ENCODE measurements at regions not wholly inside any gene's neighbourhood (a gene's known extent, or its start where the extent isn't known, plus 50 kb on each side); places are given as distances from the start of the nearest gene placed in this dataset.

- ChIA-PET POLR2A (ENCODE audit: partially characterized antibody) (no interaction called here), CTCF (ENCODE audit: partially characterized antibody) (no interaction called here)
- no peak overlapping the region for H3K4me3 Mint-ChIP-seq
- H3K27ac ChIP-seq (ENCODE audit: low read depth, low read length) = no peak overlapping the region
- H3K27ac Mint-ChIP-seq = peak overlapping the region in 1 of 7 donors; percentile 50
- no peak overlapping the region for H3K4me3 ChIP-seq (ENCODE audit: low read length in 2 of 2)
- intact Hi-C loops (cut with micrococcal nuclease) = no loop called here
- DNase-seq = no peak
- H3K27me3 ChIP-seq (ENCODE audit: insufficient read depth, low read length) = no peaks in the 10 kb centered on the region
- H3K9me3 Mint-ChIP-seq = peaks cover 0 to 5% (median 0%) of the 10 kb centered on the region in 8 donors
- no peaks in the 10 kb centered on the region for H3K4me1 Mint-ChIP-seq
- no peaks in the 10 kb centered on the region for H3K27me3 Mint-ChIP-seq
- H3K36me3 ChIP-seq (ENCODE audit: insufficient read depth, low read length) = no peaks in the 10 kb centered on the region
- H3K9me3 ChIP-seq (ENCODE audit: control insufficient read depth in 1 of 2, low read length in 2 of 2) = no peaks in the 10 kb centered on the region
- H3K4me1 ChIP-seq (ENCODE audit: insufficient read depth, low read length) = no peaks in the 10 kb centered on the region
- no peaks in the 10 kb centered on the region for H3K36me3 Mint-ChIP-seq
Observed at GRCh38 chr5:90000351-90000750, 409.2 kb downstream of the CETN3 start.

DNA sequence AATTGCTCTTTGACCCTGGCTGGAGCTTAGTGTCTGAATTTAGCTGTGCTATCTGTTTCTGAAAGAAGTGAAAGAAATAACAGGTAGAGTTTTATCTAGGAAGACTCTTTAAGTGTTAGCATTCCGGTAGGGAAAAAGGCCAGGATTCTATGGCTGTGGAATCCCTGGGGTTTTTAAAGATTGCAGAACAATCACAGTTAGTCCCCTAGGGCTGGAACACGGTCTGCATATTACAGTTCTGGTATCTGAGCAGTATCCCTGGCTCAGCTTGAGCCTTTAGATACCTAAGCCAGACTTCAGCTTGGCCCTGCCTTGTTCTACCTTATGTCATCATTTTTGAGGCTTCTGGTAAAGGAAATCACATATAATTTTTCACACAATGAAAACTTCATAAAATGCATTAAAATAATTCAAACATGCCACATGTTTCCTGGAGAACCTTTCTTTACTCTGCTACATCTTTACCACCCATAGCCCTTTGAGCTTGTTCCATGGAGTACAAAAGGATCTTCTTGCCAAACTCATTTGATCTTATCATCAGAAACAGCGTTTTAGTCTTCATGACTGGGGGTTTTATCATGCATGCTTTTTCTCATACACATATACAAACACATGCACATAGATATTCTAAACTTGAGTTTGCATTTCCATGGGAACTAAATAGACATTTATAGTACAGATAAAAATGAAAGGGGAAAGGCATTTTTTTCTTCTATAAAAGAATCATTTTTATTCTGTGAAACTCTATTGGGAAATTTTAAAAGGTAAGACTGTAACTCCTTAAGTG is 410.8 kb downstream of the CETN3 start:
- POLR2A ChIA-PET (ENCODE audit: partially characterized antibody) = no interaction called here
- CTCF ChIA-PET (ENCODE audit: partially characterized antibody) = no interaction called here
- no peaks in the 10 kb centered on the region for H3K4me1 ChIP-seq (ENCODE audit: insufficient read depth, low read length)
- no peak overlapping the region for H3K27ac ChIP-seq (ENCODE audit: low read depth, low read length)
- intact Hi-C loops (cut with micrococcal nuclease) = no loop called here
- Mint-ChIP-seq H3K27me3 (no peaks in the 10 kb centered on the region), H3K27ac (no peak overlapping the region), H3K4me3 (no peak overlapping the region), H3K36me3 (no peaks in the 10 kb centered on the region), H3K9me3 (peaks cover 0 to 5% (median 0%) of the 10 kb centered on the region in 8 donors), H3K4me1 (no peaks in the 10 kb centered on the region)
- no peak overlapping the region for H3K4me3 ChIP-seq (ENCODE audit: low read length in 2 of 2)
- no peak for DNase-seq
- no peaks in the 10 kb centered on the region for H3K9me3 ChIP-seq (ENCODE audit: control insufficient read depth in 1 of 2, low read length in 2 of 2)
- H3K27me3 ChIP-seq (ENCODE audit: insufficient read depth, low read length) = no peaks in the 10 kb centered on the region
- no peaks in the 10 kb centered on the region for H3K36me3 ChIP-seq (ENCODE audit: insufficient read depth, low read length)

- H3K27ac Mint-ChIP-seq = no peak overlapping the region
- H3K4me3 Mint-ChIP-seq = no peak overlapping the region
- H3K9me3 Mint-ChIP-seq = peaks cover 0 to 3% (median 0%) of the 10 kb centered on the region in 8 donors
- ChIA-PET POLR2A (ENCODE audit: partially characterized antibody) (no interaction called here), CTCF (ENCODE audit: partially characterized antibody) (no interaction called here)
- DNase-seq = no peak
- H3K36me3 ChIP-seq (ENCODE audit: insufficient read depth, low read length) = no peaks in the 10 kb centered on the region
- no peaks in the 10 kb centered on the region for H3K27me3 Mint-ChIP-seq
- H3K27me3 ChIP-seq (ENCODE audit: insufficient read depth, low read length) = no peaks in the 10 kb centered on the region
- no peaks in the 10 kb centered on the region for H3K36me3 Mint-ChIP-seq
- no peaks in the 10 kb centered on the region for H3K9me3 ChIP-seq (ENCODE audit: control insufficient read depth in 1 of 2, low read length in 2 of 2)
- H3K27ac ChIP-seq (ENCODE audit: low read depth, low read length) = no peak overlapping the region
- intact Hi-C loops (cut with micrococcal nuclease) = no loop called here
- no peaks in the 10 kb centered on the region for H3K4me1 Mint-ChIP-seq
- no peaks in the 10 kb centered on the region for H3K4me1 ChIP-seq (ENCODE audit: insufficient read depth, low read length)
- no peak overlapping the region for H3K4me3 ChIP-seq (ENCODE audit: low read length in 2 of 2)
Observed at GRCh38 chr5:89996890-89997289, 412.7 kb downstream of the CETN3 start.

DNA sequence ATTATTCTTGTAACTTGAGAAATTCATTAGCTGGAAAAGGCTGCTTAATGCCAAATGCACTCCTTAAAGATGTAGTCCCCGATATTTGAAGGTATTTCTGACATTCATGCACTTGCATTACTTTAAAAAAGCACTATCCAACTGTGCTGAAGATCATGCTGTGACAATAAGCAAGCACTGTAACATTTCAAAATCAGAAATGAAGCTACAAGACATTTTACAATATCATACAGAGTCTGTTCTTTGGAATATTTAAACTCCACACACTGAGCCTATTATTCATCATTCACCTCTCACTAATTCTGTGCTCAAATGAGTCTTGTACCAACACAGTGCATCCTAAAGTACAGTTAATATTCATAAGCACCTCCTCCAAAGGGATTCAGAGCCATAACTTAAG is 413.2 kb downstream of the CETN3 start:
- H3K27me3 ChIP-seq (ENCODE audit: insufficient read depth, low read length) = no peaks in the 10 kb centered on the region
- no peaks in the 10 kb centered on the region for H3K36me3 Mint-ChIP-seq
- intact Hi-C loops (cut with micrococcal nuclease) = no loop called here
- H3K4me1 ChIP-seq (ENCODE audit: insufficient read depth, low read length) = no peaks in the 10 kb centered on the region
- no peaks in the 10 kb centered on the region for H3K27me3 Mint-ChIP-seq
- CTCF ChIA-PET (ENCODE audit: partially characterized antibody) = no interaction called here
- H3K4me1 Mint-ChIP-seq = no peaks in the 10 kb centered on the region
- H3K27ac ChIP-seq (ENCODE audit: low read depth, low read length) = no peak overlapping the region
- H3K27ac Mint-ChIP-seq = no peak overlapping the region
- no peaks in the 10 kb centered on the region for H3K9me3 ChIP-seq (ENCODE audit: control insufficient read depth in 1 of 2, low read length in 2 of 2)
- peaks cover 0 to 4% (median 0%) of the 10 kb centered on the region in 8 donors for H3K9me3 Mint-ChIP-seq
- DNase-seq = no peak
- POLR2A ChIA-PET (ENCODE audit: partially characterized antibody) = no interaction called here
- no peak overlapping the region for H3K4me3 ChIP-seq (ENCODE audit: low read length in 2 of 2)
- H3K4me3 Mint-ChIP-seq = no peak overlapping the region
- H3K36me3 ChIP-seq (ENCODE audit: insufficient read depth, low read length) = no peaks in the 10 kb centered on the region

DNA sequence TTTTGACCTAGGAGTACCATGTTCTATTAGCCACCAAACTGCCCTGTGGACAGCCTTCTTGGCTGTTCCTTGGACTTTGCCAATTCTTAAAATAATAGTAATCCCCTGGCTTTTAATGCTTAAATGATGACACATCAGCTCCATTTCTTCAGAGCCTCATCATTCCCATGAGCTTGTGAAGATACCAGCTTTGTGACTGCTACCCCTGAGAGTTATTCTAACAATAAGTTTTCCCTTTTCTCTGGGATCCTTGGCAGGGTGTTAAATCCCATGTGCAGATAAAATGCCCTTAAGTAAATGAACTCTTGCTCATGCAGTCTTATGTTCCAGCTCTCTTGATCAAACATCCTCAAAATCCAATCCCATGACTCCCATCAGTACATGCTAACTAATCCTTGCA is 415.3 kb downstream of the CETN3 start:
- Histone ChIP-seq H3K36me3 (ENCODE audit: insufficient read depth, low read length) (no peaks in the 10 kb centered on the region), H3K4me1 (ENCODE audit: insufficient read depth, low read length) (no peaks in the 10 kb centered on the region), H3K9me3 (ENCODE audit: control insufficient read depth in 1 of 2, low read length in 2 of 2) (no peaks in the 10 kb centered on the region), H3K4me3 (ENCODE audit: low read length in 2 of 2) (no peak overlapping the region), H3K27me3 (ENCODE audit: insufficient read depth, low read length) (no peaks in the 10 kb centered on the region), H3K27ac (ENCODE audit: low read depth, low read length) (no peak overlapping the region)
- H3K9me3 Mint-ChIP-seq = peaks cover 0 to 4% (median 0%) of the 10 kb centered on the region in 8 donors
- H3K4me1 Mint-ChIP-seq = no peaks in the 10 kb centered on the region
- no peaks in the 10 kb centered on the region for H3K27me3 Mint-ChIP-seq
- DNase-seq = no peak
- no peaks in the 10 kb centered on the region for H3K36me3 Mint-ChIP-seq
- H3K27ac Mint-ChIP-seq = no peak overlapping the region
- CTCF ChIA-PET (ENCODE audit: partially characterized antibody) = no interaction called here
- no peak overlapping the region for H3K4me3 Mint-ChIP-seq
- POLR2A ChIA-PET (ENCODE audit: partially characterized antibody) = no interaction called here
- intact Hi-C loops (cut with micrococcal nuclease) = no loop called here

DNA sequence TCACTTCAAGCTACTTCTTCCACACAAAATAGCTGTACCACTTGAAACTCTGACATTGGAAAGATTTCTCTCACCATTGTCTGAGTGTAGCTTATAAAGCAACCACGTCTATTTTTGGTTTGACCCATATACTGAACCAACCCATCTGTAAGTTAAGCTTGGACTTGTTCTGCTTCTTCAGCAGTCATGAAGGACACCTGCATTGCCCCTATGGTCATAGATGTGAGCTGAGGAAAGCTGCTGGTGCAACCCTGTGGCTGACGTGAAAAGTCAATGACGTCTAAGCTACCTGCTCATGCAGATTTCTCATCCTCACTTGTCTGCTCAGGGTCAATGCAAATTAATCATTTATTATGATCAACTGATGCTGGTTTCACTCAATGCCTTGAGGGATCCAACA is 417.4 kb downstream of the CETN3 start:
- POLR2A ChIA-PET (ENCODE audit: partially characterized antibody) = no interaction called here
- CTCF ChIA-PET (ENCODE audit: partially characterized antibody) = no interaction called here
- no peaks in the 10 kb centered on the region for H3K9me3 ChIP-seq (ENCODE audit: control insufficient read depth in 1 of 2, low read length in 2 of 2)
- Mint-ChIP-seq H3K27me3 (no peaks in the 10 kb centered on the region), H3K36me3 (no peaks in the 10 kb centered on the region), H3K9me3 (peaks cover 0 to 4% (median 2%) of the 10 kb centered on the region in 8 donors), H3K4me1 (no peaks in the 10 kb centered on the region), H3K4me3 (no peak overlapping the region), H3K27ac (no peak overlapping the region)
- intact Hi-C loops (cut with micrococcal nuclease) = no loop called here
- no peak overlapping the region for H3K27ac ChIP-seq (ENCODE audit: low read depth, low read length)
- H3K36me3 ChIP-seq (ENCODE audit: insufficient read depth, low read length) = no peaks in the 10 kb centered on the region
- H3K27me3 ChIP-seq (ENCODE audit: insufficient read depth, low read length) = no peaks in the 10 kb centered on the region
- no peaks in the 10 kb centered on the region for H3K4me1 ChIP-seq (ENCODE audit: insufficient read depth, low read length)
- DNase-seq = no peak
- H3K4me3 ChIP-seq (ENCODE audit: low read length in 2 of 2) = no peak overlapping the region

DNA sequence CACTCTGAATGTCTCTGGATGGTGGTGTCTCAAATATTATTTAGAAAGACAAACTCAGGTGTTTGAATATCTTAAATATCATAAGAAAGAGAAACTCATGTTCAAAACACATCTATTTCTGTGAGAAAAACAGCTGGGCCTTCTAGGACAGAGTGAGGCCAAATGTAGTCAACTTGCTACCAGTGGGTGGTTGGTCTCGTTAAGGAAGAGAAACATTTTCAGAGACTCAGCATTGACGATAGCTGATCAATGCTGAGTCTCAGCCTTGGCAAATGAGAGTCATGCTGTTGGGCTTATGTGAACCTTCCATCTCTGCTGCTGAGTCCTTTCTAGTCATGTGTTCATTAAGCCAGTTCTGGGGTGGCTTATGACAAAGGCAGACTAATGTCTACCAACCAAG is 418.0 kb downstream of the CETN3 start:
- DNase-seq = no peak
- no peak overlapping the region for H3K4me3 Mint-ChIP-seq
- no peaks in the 10 kb centered on the region for H3K4me1 Mint-ChIP-seq
- Histone ChIP-seq H3K4me3 (ENCODE audit: low read length in 2 of 2) (no peak overlapping the region), H3K4me1 (ENCODE audit: insufficient read depth, low read length) (no peaks in the 10 kb centered on the region), H3K27me3 (ENCODE audit: insufficient read depth, low read length) (no peaks in the 10 kb centered on the region), H3K9me3 (ENCODE audit: control insufficient read depth in 1 of 2, low read length in 2 of 2) (no peaks in the 10 kb centered on the region), H3K36me3 (ENCODE audit: insufficient read depth, low read length) (no peaks in the 10 kb centered on the region), H3K27ac (ENCODE audit: low read depth, low read length) (no peak overlapping the region)
- intact Hi-C loops (cut with micrococcal nuclease) = no loop called here
- no peaks in the 10 kb centered on the region for H3K27me3 Mint-ChIP-seq
- H3K9me3 Mint-ChIP-seq = peaks cover 0 to 4% (median 2%) of the 10 kb centered on the region in 8 donors
- no peak overlapping the region for H3K27ac Mint-ChIP-seq
- ChIA-PET CTCF (ENCODE audit: partially characterized antibody) (no interaction called here), POLR2A (ENCODE audit: partially characterized antibody) (no interaction called here)
- no peaks in the 10 kb centered on the region for H3K36me3 Mint-ChIP-seq
